Suprapubic skin (tissue), 4 donors: ENCODE measurements at regions not wholly inside any gene's neighbourhood (a gene's known extent, or its start where the extent isn't known, plus 50 kb on each side); places are given as distances from the start of the nearest gene placed in this dataset.
"Not testable (repeated sequence)": the region's sequence is repeated elsewhere in the genome, so short reads cannot be mapped to it uniquely, and the experiment has no call there.

Source experiments
- DNase-seq, 2 donors: peaks; one replicate each; pipeline ENCODE4 v3.0.0-alpha.2; 2019; ENCODE audit warnings: low spot score in 2 of 2
- H3K27ac ChIP-seq: fragments of 200-600 bp; sonication (generic); one replicate; pipeline ENCODE4 v1.5.1; 2019
- H3K27me3 ChIP-seq: fragments of 200-600 bp; sonication (generic); one replicate; pipeline ENCODE4 v1.5.1; 2019
- H3K36me3 ChIP-seq: fragments of 200-600 bp; sonication (generic); one replicate; pipeline ENCODE4 v1.5.1; 2019
- H3K4me1 ChIP-seq: fragments of 200-600 bp; sonication (generic); one replicate; pipeline ENCODE4 v1.5.1; 2019
- H3K4me3 ChIP-seq: fragments of 200-600 bp; sonication (generic); one replicate; pipeline ENCODE4 v1.5.1; 2019; ENCODE audit warnings: mild to moderate bottlenecking
- H3K9me3 ChIP-seq: fragments of 200-600 bp; sonication (generic); one replicate; pipeline ENCODE4 v1.5.1; 2019
- EP300 ChIP-seq: sonication (generic); formaldehyde crosslinking; IDR thresholded peaks from one replicate; pipeline ENCODE4 v1.6.1; 2017; ENCODE audit warnings: antibody characterized with exemption
- POLR2A ChIP-seq, 2 donors: fragments of 450-650 bp; IDR thresholded peaks; one replicate each; pipeline ENCODE4 v1.6.1; 2017; ENCODE audit warnings: antibody characterized with exemption in 2 of 2, mild to moderate bottlenecking in 2 of 2, moderate library complexity in 2 of 2
- POLR2AphosphoS5 ChIP-seq, 3 donors: sonication (generic); formaldehyde crosslinking; IDR thresholded peaks; one replicate each; pipeline ENCODE4 v1.6.1; 2017; ENCODE audit warnings: antibody characterized with exemption in 3 of 3
- WGBS: methylation state at CpG from one replicate; pipeline ENCODE4 v1.1.5; 2018; 5-methylcytosine and 5-hydroxymethylcytosine counted together
- TF ChIP-seq, protein P1 (sequence below), 2 donors: fragments of 200-600 bp in 1 of 2; fragments of 450-650 bp in 1 of 2; sonication (generic) in 1 of 2; IDR thresholded peaks; one replicate each; pipeline ENCODE4 v1.5.1; 2016 to 2019; ENCODE audit warnings: antibody characterized with exemption in 2 of 2, mild to moderate bottlenecking in 1 of 2, moderate library complexity in 1 of 2

DNA sequence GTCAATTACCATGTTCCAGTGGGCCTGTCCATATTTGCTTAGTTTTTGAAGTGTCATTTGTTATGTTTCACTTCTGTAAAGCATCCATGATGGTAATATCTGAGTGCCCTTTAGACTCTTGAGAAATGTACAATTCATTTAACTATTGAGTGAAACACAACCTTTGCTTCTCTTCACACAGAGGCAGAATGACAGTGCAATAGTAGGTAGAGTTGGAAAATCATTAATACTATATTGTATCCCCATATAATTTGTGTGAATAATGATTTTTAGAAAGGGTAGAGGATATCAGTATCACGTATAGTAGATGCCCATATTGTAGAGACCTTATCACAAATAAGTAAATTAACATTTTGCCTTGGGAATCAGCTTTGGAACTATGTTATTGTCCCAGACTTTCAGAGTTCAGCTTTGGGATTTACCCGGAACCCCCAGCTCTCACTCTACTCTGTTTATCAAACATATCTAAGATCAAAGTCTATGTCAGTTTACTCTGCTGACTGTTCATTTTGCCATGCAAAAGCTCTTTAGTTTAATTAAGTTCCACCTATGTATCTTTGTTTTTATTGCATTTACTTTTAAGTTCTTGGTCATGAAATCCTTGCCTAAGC, 172.7 kb upstream of the NOL4 start:
- DNase-seq = no peak

DNA sequence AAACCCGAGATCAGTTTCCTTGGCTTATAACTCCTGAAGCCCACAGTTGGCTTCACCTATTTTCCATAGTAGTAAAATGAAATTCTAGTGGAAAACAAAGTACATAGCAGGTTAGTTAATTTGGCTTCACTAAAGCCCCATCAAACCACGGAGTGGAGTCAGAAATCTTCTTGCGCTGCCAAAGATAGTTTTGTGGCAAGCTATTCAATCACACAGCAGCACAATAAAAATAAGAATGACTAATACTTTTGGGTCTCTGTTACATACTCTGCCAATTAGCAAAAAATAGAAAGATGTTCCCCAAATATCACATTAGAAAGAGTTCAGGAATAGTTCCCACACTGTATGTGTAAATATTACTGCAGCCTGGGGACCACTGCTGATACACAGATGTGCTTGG, 175.2 kb upstream of the NOL4 start:
- no peak overlapping the region for H3K27ac ChIP-seq
- no peaks in the 10 kb centered on the region for H3K36me3 ChIP-seq
- no peak overlapping the region for H3K4me3 ChIP-seq
- no peaks in the 10 kb centered on the region for H3K9me3 ChIP-seq
- H3K27me3 ChIP-seq = no peaks in the 10 kb centered on the region
- H3K4me1 ChIP-seq = no peaks in the 10 kb centered on the region
- no peak for DNase-seq
- no peak for TF ChIP-seq POLR2A (IDR thresholded peaks at IDR 0.05)
- TF ChIP-seq POLR2AphosphoS5 (IDR thresholded peaks at IDR 0.05) = no peak
- TF ChIP-seq EP300 = no peak
- TF ChIP-seq, protein P1, sequence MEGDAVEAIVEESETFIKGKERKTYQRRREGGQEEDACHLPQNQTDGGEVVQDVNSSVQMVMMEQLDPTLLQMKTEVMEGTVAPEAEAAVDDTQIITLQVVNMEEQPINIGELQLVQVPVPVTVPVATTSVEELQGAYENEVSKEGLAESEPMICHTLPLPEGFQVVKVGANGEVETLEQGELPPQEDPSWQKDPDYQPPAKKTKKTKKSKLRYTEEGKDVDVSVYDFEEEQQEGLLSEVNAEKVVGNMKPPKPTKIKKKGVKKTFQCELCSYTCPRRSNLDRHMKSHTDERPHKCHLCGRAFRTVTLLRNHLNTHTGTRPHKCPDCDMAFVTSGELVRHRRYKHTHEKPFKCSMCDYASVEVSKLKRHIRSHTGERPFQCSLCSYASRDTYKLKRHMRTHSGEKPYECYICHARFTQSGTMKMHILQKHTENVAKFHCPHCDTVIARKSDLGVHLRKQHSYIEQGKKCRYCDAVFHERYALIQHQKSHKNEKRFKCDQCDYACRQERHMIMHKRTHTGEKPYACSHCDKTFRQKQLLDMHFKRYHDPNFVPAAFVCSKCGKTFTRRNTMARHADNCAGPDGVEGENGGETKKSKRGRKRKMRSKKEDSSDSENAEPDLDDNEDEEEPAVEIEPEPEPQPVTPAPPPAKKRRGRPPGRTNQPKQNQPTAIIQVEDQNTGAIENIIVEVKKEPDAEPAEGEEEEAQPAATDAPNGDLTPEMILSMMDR (IDR thresholded peaks at IDR 0.05) = no peak
- WGBS = 71% methylated on average over 3 of the region's 3 CpGs

More for the DNA sequence above, 172.7 kb upstream of the NOL4 start:
- Histone ChIP-seq H3K4me1 (no peaks in the 10 kb centered on the region), H3K36me3 (no peaks in the 10 kb centered on the region), H3K4me3 (no peak overlapping the region), H3K27ac (no peak overlapping the region), H3K27me3 (no peaks in the 10 kb centered on the region), H3K9me3 (no peaks in the 10 kb centered on the region)
- WGBS = 62% methylated on average over 2 of the region's 2 CpGs
- TF ChIP-seq EP300 = no peak
- no peak for TF ChIP-seq POLR2A (IDR thresholded peaks at IDR 0.05)
- TF ChIP-seq, protein P1 (IDR thresholded peaks at IDR 0.05) = no peak
- TF ChIP-seq POLR2AphosphoS5 (IDR thresholded peaks at IDR 0.05) = no peak

DNA sequence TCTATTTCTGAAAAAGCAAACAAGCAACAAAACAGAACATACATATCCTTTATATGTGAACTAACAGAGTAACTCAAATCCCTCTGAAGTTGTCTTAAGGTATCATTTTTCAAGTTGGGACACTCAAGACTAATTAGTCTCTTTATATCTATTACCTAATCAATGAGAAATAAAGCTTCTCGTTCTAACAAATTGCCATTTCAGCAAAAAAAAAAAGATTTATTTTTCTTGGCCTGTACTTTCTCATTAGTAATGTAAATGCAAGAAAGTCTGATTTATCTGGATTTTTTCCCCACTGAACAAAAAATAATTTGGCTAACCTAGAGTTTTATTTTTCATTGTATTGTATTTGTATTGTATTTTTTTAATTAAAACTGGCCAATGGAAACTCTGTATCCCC, 176.1 kb upstream of the NOL4 start:
- 48% methylated on average over 1 of the region's 1 CpG for WGBS
- Histone ChIP-seq H3K36me3 (no peaks in the 10 kb centered on the region), H3K27me3 (no peaks in the 10 kb centered on the region), H3K27ac (no peak overlapping the region), H3K4me3 (no peak overlapping the region), H3K9me3 (no peaks in the 10 kb centered on the region), H3K4me1 (no peaks in the 10 kb centered on the region)
- TF ChIP-seq POLR2A (IDR thresholded peaks at IDR 0.05) (no peak), POLR2AphosphoS5 (IDR thresholded peaks at IDR 0.05) (no peak), EP300 (no peak)
- TF ChIP-seq, protein P1 (IDR thresholded peaks at IDR 0.05) = no peak
- no peak for DNase-seq

DNA sequence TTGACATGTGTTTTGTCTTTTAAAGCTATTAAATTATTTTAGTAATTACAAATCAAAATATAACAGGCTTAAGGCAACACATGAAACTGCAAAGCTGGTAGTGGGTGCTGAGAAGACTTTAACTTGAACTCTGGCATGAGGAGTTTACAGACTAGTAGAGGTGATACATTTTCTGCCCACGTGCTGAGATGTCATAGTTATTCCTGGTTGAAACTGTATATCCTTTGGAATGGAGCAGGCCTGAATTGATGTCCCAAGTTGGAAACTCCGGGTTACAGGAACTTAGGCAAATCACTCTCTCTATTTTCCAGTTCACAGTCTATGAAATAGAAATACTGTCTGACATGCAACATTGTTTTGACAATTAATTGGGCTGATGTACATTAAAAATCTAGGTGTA, 177.1 kb upstream of the NOL4 start:
- Histone ChIP-seq H3K27me3 (no peaks in the 10 kb centered on the region), H3K9me3 (no peaks in the 10 kb centered on the region), H3K4me1 (no peaks in the 10 kb centered on the region), H3K27ac (no peak overlapping the region), H3K4me3 (no peak overlapping the region), H3K36me3 (no peaks in the 10 kb centered on the region)
- DNase-seq = no peak
- no peak for TF ChIP-seq EP300
- TF ChIP-seq POLR2A (IDR thresholded peaks at IDR 0.05) = no peak
- no peak for TF ChIP-seq POLR2AphosphoS5 (IDR thresholded peaks at IDR 0.05)
- TF ChIP-seq, protein P1 (IDR thresholded peaks at IDR 0.05) = no peak
- WGBS = 52% methylated on average over 2 of the region's 2 CpGs

DNA sequence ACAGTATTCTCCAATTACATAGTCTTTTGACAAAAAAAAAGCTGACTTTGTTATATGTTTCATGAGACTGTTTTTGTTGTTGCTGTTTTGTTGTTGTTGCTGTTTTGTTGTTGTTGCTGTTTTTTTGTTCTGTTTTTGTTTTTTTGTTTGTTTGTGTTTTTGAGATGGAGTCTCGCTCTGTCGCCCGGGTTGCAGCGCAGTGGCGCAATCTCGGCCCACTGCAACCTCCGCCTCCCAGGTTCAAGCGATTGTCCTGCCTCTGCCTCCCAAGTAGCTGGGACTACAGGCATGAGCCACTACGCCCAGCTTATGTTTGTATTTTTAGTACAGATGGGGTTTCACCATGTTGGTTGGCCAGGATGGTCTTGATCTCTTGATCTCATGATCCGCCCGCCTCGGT, 182.8 kb upstream of the NOL4 start:
- H3K27ac ChIP-seq, DNase-seq, H3K27me3 ChIP-seq, H3K9me3 ChIP-seq, H3K4me3 ChIP-seq, H3K36me3 ChIP-seq, H3K4me1 ChIP-seq: not testable (repeated sequence)
- 97% methylated on average over 12 of the region's 12 CpGs for WGBS

DNA sequence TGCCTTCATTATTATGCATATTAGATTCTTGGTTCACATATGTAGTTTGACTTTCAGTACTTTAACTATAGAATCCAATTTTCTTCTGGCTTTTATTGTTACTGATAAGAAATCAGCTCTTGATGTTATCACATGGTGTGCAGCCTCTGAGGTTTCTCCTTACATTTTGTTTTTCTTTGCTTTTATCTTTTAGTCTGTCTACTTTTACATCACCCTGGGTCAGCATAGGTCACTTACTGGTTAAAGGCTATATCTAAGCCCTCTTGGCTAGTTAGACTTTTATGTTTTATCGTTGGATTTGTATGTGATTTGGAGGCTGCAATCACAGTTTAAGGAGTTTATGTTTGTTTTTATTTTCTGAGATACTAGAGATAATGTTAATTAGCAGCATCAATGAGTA, 187.2 kb upstream of the NOL4 start:
- no peaks in the 10 kb centered on the region for H3K27me3 ChIP-seq
- no peak for DNase-seq
- 43% methylated on average over 1 of the region's 1 CpG for WGBS

More for the DNA sequence above, 187.2 kb upstream of the NOL4 start:
- Histone ChIP-seq H3K4me3 (no peak overlapping the region), H3K36me3 (no peaks in the 10 kb centered on the region), H3K27ac (no peak overlapping the region), H3K9me3 (peaks cover 3% of the 10 kb centered on the region), H3K4me1 (no peaks in the 10 kb centered on the region)
- no peak for TF ChIP-seq POLR2A (IDR thresholded peaks at IDR 0.05)
- TF ChIP-seq POLR2AphosphoS5 (IDR thresholded peaks at IDR 0.05) = no peak
- TF ChIP-seq EP300 = no peak
- TF ChIP-seq, protein P1 (IDR thresholded peaks at IDR 0.05) = no peak
